AG10803 (cell line): ENCODE measurements at regions not wholly inside any gene's neighbourhood (a gene's known extent, or its start where the extent isn't known, plus 50 kb on each side); places are given as distances from the start of the nearest gene placed in this dataset.
A peak's percentile ranks its signal among the peaks of the same experiment; 100 is the strongest.

Experiments used
- DNase-seq: peaks from one replicate; pipeline ENCODE4 v3.0.0; 2010; ENCODE audit warnings: low read depth
- H3K4me3 ChIP-seq: 2 replicates; pipeline ENCODE4 v1.5.1; 2011; ENCODE audit warnings: mild to moderate bottlenecking, low read length, control low read depth
- CTCF ChIP-seq: conservative IDR thresholded peaks from 2 replicates; pipeline ENCODE4 v1.5.1; 2011; ENCODE audit warnings: mild to moderate bottlenecking, low read length, control low read depth, inconsistent platforms

DNA sequence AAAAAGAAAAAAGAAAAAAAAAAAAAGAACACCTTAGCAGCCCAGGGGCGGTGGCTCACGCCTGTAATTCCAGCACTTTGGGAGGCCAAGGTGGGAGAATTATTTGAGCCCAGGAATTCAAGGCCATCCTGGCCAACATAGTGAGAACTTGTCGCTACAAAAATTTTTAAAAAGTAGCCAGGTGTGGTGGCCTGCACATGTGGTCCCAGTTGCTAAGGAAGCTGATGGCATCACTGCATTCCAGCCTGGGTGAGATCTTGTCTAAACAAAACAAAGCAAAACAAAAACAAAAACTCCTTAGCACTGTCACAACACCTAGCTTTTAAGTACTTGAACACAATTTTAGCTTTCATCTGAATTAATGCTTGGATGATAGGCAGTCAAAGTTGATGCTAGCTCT, 86.3 kb upstream of the MKLN1 start:
- no peak for TF ChIP-seq CTCF
- no peak for DNase-seq

GRCh38 chr7:131242123-131242650, 85.5 kb upstream of the MKLN1 start:
- TF ChIP-seq CTCF, result no peak
- H3K4me3 ChIP-seq, result no peak overlapping the region
- no peak for DNase-seq

More for the DNA sequence above, 86.3 kb upstream of the MKLN1 start:
- H3K4me3 ChIP-seq, result no peak overlapping the region

- TF ChIP-seq CTCF, result no peak
- H3K4me3 ChIP-seq, result no peak overlapping the region
- DNase-seq, result peak; percentile 87
These were observed 83.3 kb upstream of the MKLN1 start for GRCh38 chr7:131244259-131244852.

DNA sequence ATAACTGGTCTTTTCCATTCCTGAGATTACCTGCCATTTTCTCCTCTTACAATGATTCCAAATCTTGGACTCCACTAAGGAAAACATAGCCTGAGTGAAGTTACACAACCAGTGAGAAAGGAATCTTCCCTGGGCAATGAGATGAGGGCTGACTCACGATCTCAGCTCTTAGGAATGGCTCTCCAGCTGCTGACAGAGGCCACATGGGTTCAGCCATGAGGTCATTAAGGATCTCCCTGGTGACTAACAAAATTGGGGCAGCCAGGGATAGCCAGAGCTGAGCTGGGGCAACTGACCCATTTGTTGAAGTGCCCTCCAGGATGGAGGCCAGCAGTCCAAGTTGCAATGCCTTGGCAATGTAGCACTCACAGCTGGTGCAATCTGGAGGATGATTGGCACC, 78.7 kb upstream of the MKLN1 start:
- peak; percentile 97 for DNase-seq
- H3K4me3 ChIP-seq, result no peak overlapping the region
- no peak for TF ChIP-seq CTCF

- no peak for DNase-seq
- TF ChIP-seq CTCF, result no peak
- H3K4me3 ChIP-seq, result no peak overlapping the region
These were observed 78.2 kb upstream of the MKLN1 start for GRCh38 chr7:131249483-131249882.

DNA sequence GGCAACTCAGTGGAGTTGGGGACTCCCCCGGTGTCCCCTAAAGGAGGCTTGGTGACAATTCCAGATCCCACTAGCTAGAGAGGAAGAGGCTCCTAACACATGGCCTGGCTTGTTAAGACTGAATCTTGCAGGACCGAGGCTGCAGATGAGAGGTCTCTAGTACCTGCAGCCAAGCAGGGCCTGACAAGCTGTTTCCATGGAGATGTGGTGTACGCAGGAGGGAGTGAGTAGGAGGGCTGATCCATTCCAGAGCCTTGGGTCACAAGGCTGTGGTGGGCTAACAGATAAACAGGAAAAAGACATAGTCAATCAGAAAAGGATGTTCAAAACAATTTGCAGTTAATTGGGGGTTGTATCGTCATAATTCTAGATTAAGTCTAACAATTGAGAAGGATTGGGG, 77.3 kb upstream of the MKLN1 start:
- no peak overlapping the region for H3K4me3 ChIP-seq
- no peak for TF ChIP-seq CTCF
- no peak for DNase-seq

- no peak for DNase-seq
- H3K4me3 ChIP-seq, result no peak overlapping the region
- TF ChIP-seq CTCF, result no peak
These were observed 76.3 kb upstream of the MKLN1 start for GRCh38 chr7:131251371-131251770.
